Fibroblast of mammary gland (primary cell): ENCODE measurements at regions not wholly inside any gene's neighbourhood (a gene's known extent, or its start where the extent isn't known, plus 50 kb on each side); places are given as distances from the start of the nearest gene placed in this dataset.
"Not testable (repeated sequence)": the region's sequence is repeated elsewhere in the genome, so short reads cannot be mapped to it uniquely, and the experiment has no call there.

Source experiments
- DNase-seq: peaks from one replicate; pipeline ENCODE4 v3.0.0-alpha.2; 2010; ENCODE audit warnings: low read depth
- H3K4me3 ChIP-seq: 2 replicates; pipeline ENCODE4 v1.5.1; 2011; ENCODE audit warnings: low read depth, mild to moderate bottlenecking, low read length, moderate library complexity; ENCODE audit not compliant: control insufficient read depth
- TF ChIP-seq, protein P1 (sequence below): conservative IDR thresholded peaks from 2 replicates; pipeline ENCODE4 v1.5.1; 2011; ENCODE audit warnings: low read depth, low read length, inconsistent platforms; ENCODE audit not compliant: control insufficient read depth, insufficient read depth

DNA sequence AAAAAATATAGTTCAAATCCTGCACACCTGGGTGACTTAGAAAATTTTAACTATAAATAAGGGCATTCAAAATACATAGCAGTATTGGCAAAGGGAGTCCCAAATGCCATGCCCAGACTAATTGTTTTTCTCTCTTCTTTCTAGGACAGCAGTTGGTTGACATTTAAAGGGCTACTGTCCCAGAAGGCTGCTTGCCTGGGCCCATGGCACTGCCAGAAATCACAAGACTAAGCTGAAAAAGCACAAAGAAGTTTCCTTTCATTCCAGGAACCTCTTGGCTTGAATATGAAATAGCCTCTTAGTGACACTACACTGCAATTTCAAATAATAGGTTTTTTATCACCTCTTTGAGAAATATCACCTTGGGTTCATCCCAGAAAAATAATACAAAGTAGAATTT, 388.9 kb upstream of the TRPC7 start:
- no peak overlapping the region for H3K4me3 ChIP-seq
- no peak for DNase-seq
- TF ChIP-seq, protein P1, sequence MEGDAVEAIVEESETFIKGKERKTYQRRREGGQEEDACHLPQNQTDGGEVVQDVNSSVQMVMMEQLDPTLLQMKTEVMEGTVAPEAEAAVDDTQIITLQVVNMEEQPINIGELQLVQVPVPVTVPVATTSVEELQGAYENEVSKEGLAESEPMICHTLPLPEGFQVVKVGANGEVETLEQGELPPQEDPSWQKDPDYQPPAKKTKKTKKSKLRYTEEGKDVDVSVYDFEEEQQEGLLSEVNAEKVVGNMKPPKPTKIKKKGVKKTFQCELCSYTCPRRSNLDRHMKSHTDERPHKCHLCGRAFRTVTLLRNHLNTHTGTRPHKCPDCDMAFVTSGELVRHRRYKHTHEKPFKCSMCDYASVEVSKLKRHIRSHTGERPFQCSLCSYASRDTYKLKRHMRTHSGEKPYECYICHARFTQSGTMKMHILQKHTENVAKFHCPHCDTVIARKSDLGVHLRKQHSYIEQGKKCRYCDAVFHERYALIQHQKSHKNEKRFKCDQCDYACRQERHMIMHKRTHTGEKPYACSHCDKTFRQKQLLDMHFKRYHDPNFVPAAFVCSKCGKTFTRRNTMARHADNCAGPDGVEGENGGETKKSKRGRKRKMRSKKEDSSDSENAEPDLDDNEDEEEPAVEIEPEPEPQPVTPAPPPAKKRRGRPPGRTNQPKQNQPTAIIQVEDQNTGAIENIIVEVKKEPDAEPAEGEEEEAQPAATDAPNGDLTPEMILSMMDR = no peak

DNA sequence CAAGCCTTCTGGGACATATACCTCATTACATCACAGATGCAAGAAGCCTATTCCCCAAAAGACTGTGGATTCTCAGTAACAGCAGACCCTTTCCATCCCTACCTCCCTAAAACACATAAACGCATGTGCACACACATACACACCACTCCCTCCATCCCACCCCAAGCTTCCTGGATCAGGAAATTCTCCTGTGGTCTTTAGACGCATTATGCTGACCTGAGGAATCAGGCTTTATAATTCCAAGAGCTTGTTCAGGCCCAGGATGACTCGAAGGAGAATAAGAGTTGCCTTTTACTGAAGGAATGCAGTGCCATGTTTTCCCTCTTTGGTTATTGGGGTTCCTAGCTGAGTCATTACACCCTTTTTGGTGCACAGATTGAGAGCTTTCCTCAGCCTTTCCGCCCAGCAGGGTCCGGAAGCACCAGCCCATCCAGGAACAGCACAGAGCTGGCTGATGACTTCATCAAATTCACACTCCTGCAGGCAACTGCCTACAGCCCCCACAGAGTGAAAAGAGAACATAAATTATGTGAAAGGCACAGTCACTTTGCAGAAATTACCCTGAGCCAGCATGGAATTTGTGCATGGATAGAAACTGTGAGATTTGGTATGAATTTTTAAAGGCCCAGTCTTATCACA, 385.0 kb upstream of the TRPC7 start:
- no peak overlapping the region for H3K4me3 ChIP-seq
- no peak for DNase-seq
- TF ChIP-seq, protein P1 = no peak

DNA sequence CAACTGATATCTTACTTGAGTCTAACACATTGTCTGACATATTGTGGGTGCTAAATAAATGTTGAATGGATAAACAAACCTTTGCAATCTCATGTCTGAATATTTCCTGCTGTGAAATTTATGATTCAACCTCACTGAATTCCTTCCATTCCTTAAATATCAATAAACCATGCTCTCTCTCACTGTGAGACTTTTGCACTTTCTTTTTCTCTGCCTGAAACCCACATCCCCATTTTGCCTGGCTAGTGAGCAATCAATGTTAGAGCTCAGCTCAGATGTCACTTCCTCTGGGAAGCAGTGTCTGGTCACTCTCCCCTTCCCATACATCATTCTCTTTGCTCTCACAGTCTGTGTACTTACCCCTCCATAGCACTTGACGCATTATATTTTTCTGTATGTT, 383.7 kb upstream of the TRPC7 start:
- DNase-seq = no peak

DNA sequence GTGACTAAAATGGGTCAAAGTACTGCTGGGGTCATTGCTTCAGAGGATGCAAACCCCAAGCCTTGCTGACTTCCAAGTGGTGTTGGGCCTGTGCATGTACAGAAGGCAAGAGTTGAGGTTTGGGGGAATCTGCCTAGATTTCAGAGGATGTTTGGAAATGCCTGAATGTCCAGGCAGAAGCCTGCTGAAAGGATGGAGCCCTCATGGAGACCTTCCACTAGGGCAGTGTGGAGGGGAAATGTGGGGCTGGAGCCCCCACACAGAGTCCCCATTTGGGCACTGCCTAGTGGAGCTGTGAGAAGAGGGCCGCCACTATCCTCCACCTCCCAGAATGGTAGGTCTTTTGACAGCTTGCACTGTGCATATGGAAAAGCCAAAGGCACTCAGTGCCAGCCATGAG, 377.7 kb upstream of the TRPC7 start:
- TF ChIP-seq, protein P1 = no peak

More for the DNA sequence above, 383.7 kb upstream of the TRPC7 start:
- TF ChIP-seq, protein P1 = no peak
- no peak overlapping the region for H3K4me3 ChIP-seq

DNA sequence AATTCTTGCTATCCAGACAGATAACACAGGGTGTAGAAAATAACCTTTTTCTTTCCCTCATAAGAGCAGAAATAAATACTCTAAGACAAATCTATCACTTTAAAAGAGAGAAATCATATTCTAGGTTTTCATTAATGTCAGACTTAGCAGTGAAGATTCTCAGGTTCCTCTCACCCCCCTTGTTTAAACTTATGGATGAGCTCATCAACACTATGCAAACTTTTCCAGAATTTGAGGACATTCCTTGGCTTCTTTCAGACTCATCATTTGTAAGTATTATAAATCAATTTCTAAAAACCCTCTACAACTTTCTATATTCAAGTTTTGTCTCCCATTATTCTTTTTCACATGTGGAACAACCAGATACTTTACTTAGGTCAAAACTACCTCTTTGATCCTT, 374.9 kb upstream of the TRPC7 start:
- TF ChIP-seq, protein P1 = no peak
- DNase-seq = no peak
- H3K4me3 ChIP-seq = no peak overlapping the region

More for the DNA sequence above, 377.7 kb upstream of the TRPC7 start:
- no peak overlapping the region for H3K4me3 ChIP-seq
- no peak for DNase-seq

DNA sequence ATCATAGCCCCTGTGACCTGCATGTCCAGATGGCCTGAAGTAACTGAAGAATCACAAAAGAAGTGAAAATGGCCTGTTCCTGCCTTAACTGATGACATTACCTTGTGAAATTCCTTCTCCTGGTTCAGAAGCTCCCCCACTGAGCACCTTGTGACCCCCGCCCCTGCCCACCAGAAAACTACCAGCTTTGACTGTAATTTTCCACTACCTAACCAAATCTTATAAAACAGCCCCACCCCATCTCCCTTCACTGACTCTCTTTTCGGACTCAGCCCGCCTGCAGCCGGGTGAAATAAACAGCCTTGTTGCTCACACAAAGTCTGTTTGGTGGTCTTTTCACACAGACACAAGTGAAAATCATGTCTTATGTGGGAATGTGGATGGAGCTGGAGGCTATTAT, 373.9 kb upstream of the TRPC7 start:
- DNase-seq, H3K4me3 ChIP-seq: not testable (repeated sequence)

DNA sequence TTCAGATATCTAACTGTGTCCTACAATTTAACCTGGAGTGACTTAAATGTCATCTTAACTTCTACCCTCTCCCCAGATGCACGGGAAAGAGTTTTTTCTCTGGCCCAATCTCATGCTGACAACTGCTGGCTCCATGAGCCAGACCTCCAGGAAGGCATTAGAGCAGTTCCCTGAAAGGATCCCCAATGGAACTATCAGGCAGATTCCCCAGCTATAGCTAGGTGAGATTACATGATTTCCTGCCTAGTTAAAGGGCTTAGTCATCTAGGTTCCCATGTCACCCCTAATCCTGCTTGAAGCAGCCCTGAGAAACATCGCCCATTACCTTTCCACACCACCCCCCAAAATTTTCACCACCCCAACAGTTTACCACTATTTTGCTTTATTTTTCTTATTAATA, 373.5 kb upstream of the TRPC7 start:
- no peak overlapping the region for H3K4me3 ChIP-seq
- DNase-seq = no peak
- TF ChIP-seq, protein P1 = no peak
